HepG2 (cell line): ENCODE measurements at regions not wholly inside any gene's neighbourhood (a gene's known extent, or its start where the extent isn't known, plus 50 kb on each side); places are given as distances from the start of the nearest gene placed in this dataset.

Source experiments
- ATAC-seq: fragments of 200-7000 bp; cut with Tn5 transposase; 3 replicates; pipeline ENCODE4 v1.9.1; 2020; ENCODE audit warnings: mild to moderate bottlenecking, moderate library complexity
- BruUV-seq: library from RNA; stranded (reverse); fragments of 400-500 nt; replicated peaks from 2 replicates; lab custom pipeline; 2021; lab: Mats Ljungman, UMichigan
- CTCF ChIA-PET: fragments of 300-600 bp; formaldehyde crosslinking; extraction: SDS; loops from one replicate; lab custom pipeline; 2021; ENCODE audit warnings: low total read pairs, inconsistent platforms, low intra/inter-chr PET ratio; lab: Yijun Ruan, JAX
- POLR2A ChIA-PET: fragments of 350-600 bp; sonication (Branson Sonifier 250); formaldehyde crosslinking; loops from one replicate; lab custom pipeline; 2020; ENCODE audit warnings: antibody characterized with exemption, inconsistent platforms; lab: Yijun Ruan, JAX
- DNase-seq: peaks from one replicate; pipeline ENCODE4 v3.0.0-alpha.2; 2015; ENCODE audit warnings: low spot score
- FAIRE-seq: peaks from 3 replicates; lab custom pipeline; 2011; peaks lifted over from hg19 to GRCh38; lab: Jason Lieb, UNC
- H2AFZ ChIP-seq: one replicate; pipeline ENCODE4 v1.6.1; 2011; ENCODE audit warnings: low read length, inconsistent platforms
- H3K27ac ChIP-seq: fragments of 300-600 bp; 3 replicates; pipeline ENCODE4 v1.8.0; 2011; ENCODE audit warnings: mixed run types, mild to moderate bottlenecking, mixed read lengths, low read length, inconsistent platforms; ENCODE audit not compliant: insufficient read depth; ENCODE audit errors: extremely low read length
- H3K27me3 ChIP-seq, 2 experiments: fragments of 200-600 bp in 1 of 2; 2 replicates in 1 of 2; 3 replicates in 1 of 2; pipeline versions ENCODE4 v1.6.0 to v1.8.0; 2011; ENCODE audit warnings: low read length in 2 of 2, mild to moderate bottlenecking in 2 of 2, moderate library complexity in 2 of 2, inconsistent platforms in 1 of 2; ENCODE audit not compliant: insufficient read depth in 2 of 2, control insufficient read depth in 1 of 2
- H3K36me3 ChIP-seq, 2 experiments: fragments of 200-600 bp in 1 of 2; replicated peaks in 1 of 2; 2 replicates in 1 of 2; 3 replicates in 1 of 2; pipeline versions ENCODE4 v1.5.1 to v1.8.0; 2011; ENCODE audit warnings: low read length in 2 of 2, inconsistent platforms in 1 of 2; ENCODE audit not compliant: insufficient read depth in 2 of 2, control insufficient read depth in 1 of 2
- H3K4me1 ChIP-seq: 2 replicates; pipeline ENCODE4 v1.5.1; 2012; ENCODE audit warnings: low read length, inconsistent platforms; ENCODE audit not compliant: insufficient read depth
- H3K4me2 ChIP-seq: 2 replicates; pipeline ENCODE4 v1.6.0; 2011; ENCODE audit warnings: low read depth, low read length, inconsistent platforms
- H3K4me3 ChIP-seq, 3 experiments: fragments of 200-600 bp in 1 of 3; sonication (generic), shearing (Covaris generic) in 1 of 3; replicated peaks in 1 of 3; 2 replicates each; pipeline ENCODE4 v1.5.1; 2011 to 2016; ENCODE audit warnings: low read length in 3 of 3, inconsistent platforms in 2 of 3, low read depth in 2 of 3, mild to moderate bottlenecking in 2 of 3, control low read depth in 1 of 3, mixed read lengths in 1 of 3; ENCODE audit not compliant: insufficient read depth in 1 of 3
- H3K79me2 ChIP-seq: one replicate; pipeline ENCODE4 v1.6.1; 2011; ENCODE audit warnings: low read length, inconsistent platforms; ENCODE audit not compliant: insufficient read depth
- H3K9ac ChIP-seq: 2 replicates; pipeline ENCODE4 v1.6.0; 2011; ENCODE audit warnings: mild to moderate bottlenecking, low read depth, low read length, inconsistent platforms; ENCODE audit not compliant: insufficient read depth
- H3K9me3 ChIP-seq: 2 replicates; pipeline ENCODE4 v1.5.1; 2012; ENCODE audit warnings: mild to moderate bottlenecking, low read length
- H4K20me1 ChIP-seq: 2 replicates; pipeline ENCODE4 v1.6.0; 2011; ENCODE audit warnings: inconsistent platforms, mild to moderate bottlenecking, low read length, moderate library complexity; ENCODE audit not compliant: insufficient read depth
- POLR2G ChIP-seq: fragments of 200-400 bp; formaldehyde crosslinking; IDR thresholded peaks from 2 replicates; pipeline ENCODE4 v1.6.1; 2018; ENCODE audit warnings: mild to moderate bottlenecking, low read depth, low read length, moderate library complexity
- RARA ChIP-seq: IDR thresholded peaks from 2 replicates; pipeline ENCODE4 v1.6.1; 2016; ENCODE audit warnings: missing genetic modification reagents, missing compliant biosample characterization
- RBM22 ChIP-seq: fragments of 200-400 bp; formaldehyde crosslinking; optimal IDR thresholded peaks from 2 replicates; pipeline ENCODE3; 2017; ENCODE audit warnings: mild to moderate bottlenecking, low read length, moderate library complexity
- SP2 ChIP-seq: sonication (generic); formaldehyde crosslinking; IDR thresholded peaks from 2 replicates; pipeline ENCODE4 v1.5.1; 2020; ENCODE audit warnings: mild to moderate bottlenecking, missing genetic modification reagents
- ZBTB21 ChIP-seq: sonication (generic); formaldehyde crosslinking; IDR thresholded peaks from 2 replicates; pipeline ENCODE4 v1.4.0; 2020; ENCODE audit warnings: missing genetic modification reagents
- ZNF292 ChIP-seq: sonication (generic); formaldehyde crosslinking; IDR thresholded peaks from 2 replicates; pipeline ENCODE4 v1.8.1; 2022; ENCODE audit warnings: mild to moderate bottlenecking, low read depth, missing genetic modification reagents, borderline replicate concordance
- ZNF30 ChIP-seq: sonication (generic); formaldehyde crosslinking; IDR thresholded peaks from 2 replicates; pipeline ENCODE4 v1.5.0; 2020; ENCODE audit warnings: mild to moderate bottlenecking, missing genetic modification reagents
- ZNF556 ChIP-seq: sonication (generic); formaldehyde crosslinking; IDR thresholded peaks from 2 replicates; pipeline ENCODE4 v1.4.0; 2020; ENCODE audit warnings: mild to moderate bottlenecking, missing genetic modification reagents, borderline replicate concordance
- WGBS: methylation state at CpG from one replicate; pipeline ENCODE4 v1.1.6; 2017; ENCODE audit warnings: low lambda C conversion rate; 5-methylcytosine and 5-hydroxymethylcytosine counted together
- in situ Hi-C: cut with HindIII; loops from 2 replicates; pipeline ENCODE4 v1.10.0; 2017; ENCODE audit warnings: low pct_unique_long_range_greater_than_20kb; ENCODE audit not compliant: extremely low pct_ligation_motif_present
- intact Hi-C: fragments of 100-400 bp; cut with micrococcal nuclease; formaldehyde crosslinking; loops from one replicate; pipeline ENCODE4 v1.10.0; 2022; ENCODE audit not compliant: unreplicated experiment
- TF ChIP-seq, protein P1 (sequence below), 2 experiments: IDR thresholded peaks; 2 replicates each; pipeline ENCODE4 v1.6.1; 2011 to 2012; ENCODE audit warnings: low read length in 2 of 2, borderline replicate concordance in 1 of 2, low read depth in 1 of 2, mild to moderate bottlenecking in 1 of 2, moderate library complexity in 1 of 2
- TF ChIP-seq, protein P2 (sequence below): sonication (generic); formaldehyde crosslinking; IDR thresholded peaks from 2 replicates; pipeline ENCODE4 v1.8.0; 2022; ENCODE audit warnings: mild to moderate bottlenecking, missing genetic modification reagents, moderate library complexity
- TF ChIP-seq, protein P3 (sequence below): IDR thresholded peaks from 2 replicates; pipeline ENCODE4 v1.6.1; 2016; ENCODE audit warnings: missing biosample characterization, missing genetic modification reagents, low read depth
- TF ChIP-seq, protein P4 (sequence below): sonication (generic); formaldehyde crosslinking; conservative IDR thresholded peaks from 2 replicates; pipeline ENCODE4 v1.8.0; 2022; ENCODE audit warnings: mild to moderate bottlenecking, moderate library complexity, missing genetic modification reagents

DNA sequence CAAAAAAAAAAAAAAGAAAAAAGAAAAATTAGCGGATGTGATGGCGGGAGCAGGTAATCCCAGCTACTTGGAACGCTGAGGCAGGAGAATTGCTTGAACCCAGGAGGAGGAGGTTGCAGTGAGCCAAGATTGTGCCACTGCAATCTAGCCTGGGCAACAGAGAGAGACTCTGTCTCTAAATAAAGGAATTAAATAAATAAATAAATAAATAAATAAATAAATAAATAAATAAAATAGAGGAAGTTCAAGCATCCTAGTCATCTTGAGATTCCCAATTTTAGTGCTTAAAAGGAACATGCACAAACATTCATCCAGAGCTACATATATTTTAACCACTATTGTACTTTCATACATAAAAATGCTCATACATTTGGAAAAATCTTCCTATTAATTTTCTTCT is 61.2 kb upstream of the GABRA1 start:
- intact Hi-C loops (no loop called here), in situ Hi-C loops (no loop called here)
- BruUV-seq = no TSS peak
- Histone ChIP-seq H3K9me3 (no peaks in the 10 kb centered on the region), H3K79me2 (no peaks in the 10 kb centered on the region), H3K4me3 (no peak overlapping the region), H3K4me1 (no peaks in the 10 kb centered on the region), H3K4me2 (no peak overlapping the region), H3K36me3 (no peaks in the 10 kb centered on the region), H3K27me3 (no peaks in the 10 kb centered on the region), H3K9ac (no peak overlapping the region), H2AFZ (no peak overlapping the region), H4K20me1 (no peaks in the 10 kb centered on the region), H3K27ac (no peak overlapping the region)
- WGBS = 5% methylated on average over 3 of the region's 3 CpGs
- POLR2A ChIA-PET = no interaction called here
- DNase-seq (no peak), ATAC-seq (no peak), FAIRE-seq (no peak)
- CTCF ChIA-PET = no interaction called here
- TF ChIP-seq RARA (no peak), ZNF556 (CRISPR knock-in tag) (no peak), ZNF292 (CRISPR knock-in tag) (no peak), ZNF30 (no peak), RBM22 (no peak), ZBTB21 (CRISPR knock-in tag) (no peak), SP2 (CRISPR knock-in tag) (no peak), POLR2G (no peak)
- TF ChIP-seq, protein P1, sequence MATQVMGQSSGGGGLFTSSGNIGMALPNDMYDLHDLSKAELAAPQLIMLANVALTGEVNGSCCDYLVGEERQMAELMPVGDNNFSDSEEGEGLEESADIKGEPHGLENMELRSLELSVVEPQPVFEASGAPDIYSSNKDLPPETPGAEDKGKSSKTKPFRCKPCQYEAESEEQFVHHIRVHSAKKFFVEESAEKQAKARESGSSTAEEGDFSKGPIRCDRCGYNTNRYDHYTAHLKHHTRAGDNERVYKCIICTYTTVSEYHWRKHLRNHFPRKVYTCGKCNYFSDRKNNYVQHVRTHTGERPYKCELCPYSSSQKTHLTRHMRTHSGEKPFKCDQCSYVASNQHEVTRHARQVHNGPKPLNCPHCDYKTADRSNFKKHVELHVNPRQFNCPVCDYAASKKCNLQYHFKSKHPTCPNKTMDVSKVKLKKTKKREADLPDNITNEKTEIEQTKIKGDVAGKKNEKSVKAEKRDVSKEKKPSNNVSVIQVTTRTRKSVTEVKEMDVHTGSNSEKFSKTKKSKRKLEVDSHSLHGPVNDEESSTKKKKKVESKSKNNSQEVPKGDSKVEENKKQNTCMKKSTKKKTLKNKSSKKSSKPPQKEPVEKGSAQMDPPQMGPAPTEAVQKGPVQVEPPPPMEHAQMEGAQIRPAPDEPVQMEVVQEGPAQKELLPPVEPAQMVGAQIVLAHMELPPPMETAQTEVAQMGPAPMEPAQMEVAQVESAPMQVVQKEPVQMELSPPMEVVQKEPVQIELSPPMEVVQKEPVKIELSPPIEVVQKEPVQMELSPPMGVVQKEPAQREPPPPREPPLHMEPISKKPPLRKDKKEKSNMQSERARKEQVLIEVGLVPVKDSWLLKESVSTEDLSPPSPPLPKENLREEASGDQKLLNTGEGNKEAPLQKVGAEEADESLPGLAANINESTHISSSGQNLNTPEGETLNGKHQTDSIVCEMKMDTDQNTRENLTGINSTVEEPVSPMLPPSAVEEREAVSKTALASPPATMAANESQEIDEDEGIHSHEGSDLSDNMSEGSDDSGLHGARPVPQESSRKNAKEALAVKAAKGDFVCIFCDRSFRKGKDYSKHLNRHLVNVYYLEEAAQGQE (IDR thresholded peaks at IDR 0.05; ENCODE audit: borderline replicate concordance in 1 of 2, low read depth in 1 of 2, low read length in 2 of 2) = no peak
- TF ChIP-seq, protein P2, sequence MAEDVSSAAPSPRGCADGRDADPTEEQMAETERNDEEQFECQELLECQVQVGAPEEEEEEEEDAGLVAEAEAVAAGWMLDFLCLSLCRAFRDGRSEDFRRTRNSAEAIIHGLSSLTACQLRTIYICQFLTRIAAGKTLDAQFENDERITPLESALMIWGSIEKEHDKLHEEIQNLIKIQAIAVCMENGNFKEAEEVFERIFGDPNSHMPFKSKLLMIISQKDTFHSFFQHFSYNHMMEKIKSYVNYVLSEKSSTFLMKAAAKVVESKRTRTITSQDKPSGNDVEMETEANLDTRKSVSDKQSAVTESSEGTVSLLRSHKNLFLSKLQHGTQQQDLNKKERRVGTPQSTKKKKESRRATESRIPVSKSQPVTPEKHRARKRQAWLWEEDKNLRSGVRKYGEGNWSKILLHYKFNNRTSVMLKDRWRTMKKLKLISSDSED (CRISPR knock-in tag) = no peak
- TF ChIP-seq, protein P3, sequence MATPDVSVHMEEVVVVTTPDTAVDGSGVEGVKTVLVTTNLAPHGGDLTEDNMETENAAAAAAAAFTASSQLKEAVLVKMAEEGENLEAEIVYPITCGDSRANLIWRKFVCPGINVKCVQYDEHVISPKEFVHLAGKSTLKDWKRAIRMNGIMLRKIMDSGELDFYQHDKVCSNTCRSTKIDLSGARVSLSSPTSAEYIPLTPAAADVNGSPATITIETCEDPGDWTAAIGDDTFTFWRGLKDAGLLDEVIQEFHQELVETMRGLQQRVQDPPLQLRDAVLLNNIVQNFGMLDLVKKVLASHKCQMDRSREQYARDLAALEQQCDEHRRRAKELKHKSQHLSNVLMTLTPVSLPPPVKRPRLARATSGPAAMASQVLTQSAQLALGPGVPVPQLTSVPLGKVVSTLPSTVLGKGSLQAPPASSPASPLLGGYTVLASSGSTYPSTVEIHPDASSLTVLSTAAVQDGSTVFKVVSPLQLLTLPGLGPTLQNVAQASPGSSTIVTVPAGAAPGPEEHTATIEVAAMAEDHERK (CRISPR knock-in tag) = no peak
- TF ChIP-seq, protein P4, sequence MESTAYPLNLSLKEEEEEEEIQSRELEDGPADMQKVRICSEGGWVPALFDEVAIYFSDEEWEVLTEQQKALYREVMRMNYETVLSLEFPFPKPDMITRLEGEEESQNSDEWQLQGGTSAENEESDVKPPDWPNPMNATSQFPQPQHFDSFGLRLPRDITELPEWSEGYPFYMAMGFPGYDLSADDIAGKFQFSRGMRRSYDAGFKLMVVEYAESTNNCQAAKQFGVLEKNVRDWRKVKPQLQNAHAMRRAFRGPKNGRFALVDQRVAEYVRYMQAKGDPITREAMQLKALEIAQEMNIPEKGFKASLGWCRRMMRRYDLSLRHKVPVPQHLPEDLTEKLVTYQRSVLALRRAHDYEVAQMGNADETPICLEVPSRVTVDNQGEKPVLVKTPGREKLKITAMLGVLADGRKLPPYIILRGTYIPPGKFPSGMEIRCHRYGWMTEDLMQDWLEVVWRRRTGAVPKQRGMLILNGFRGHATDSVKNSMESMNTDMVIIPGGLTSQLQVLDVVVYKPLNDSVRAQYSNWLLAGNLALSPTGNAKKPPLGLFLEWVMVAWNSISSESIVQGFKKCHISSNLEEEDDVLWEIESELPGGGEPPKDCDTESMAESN = no peak
